OCI-LY3 (cell line): ENCODE measurements at regions not wholly inside any gene's neighbourhood (a gene's known extent, or its start where the extent isn't known, plus 50 kb on each side); places are given as distances from the start of the nearest gene placed in this dataset.

ENCODE experiments used
- H2AFZ ChIP-seq: fragments of 200-600, 300-600 bp; shearing (Covaris generic); 2 replicates; pipeline ENCODE4 v1.6.0; 2014; ENCODE audit warnings: antibody characterized with exemption, low read depth, low read length
- H3K27ac ChIP-seq: fragments of 200-600, 300-600 bp; sonication (generic); 2 replicates; pipeline ENCODE4 v1.5.1; 2014; ENCODE audit warnings: mild to moderate bottlenecking, low read length, moderate library complexity, mixed read lengths
- H3K27me3 ChIP-seq: fragments of 200-600, 300-600 bp; sonication (generic); 2 replicates; pipeline ENCODE4 v1.6.1; 2014; ENCODE audit warnings: low read depth, low read length, mixed read lengths
- H3K36me3 ChIP-seq: fragments of 200-600, 300-600 bp; sonication (generic); replicated peaks from 2 replicates; pipeline ENCODE3; 2014; ENCODE audit warnings: low read depth, low read length, mixed read lengths
- H3K4me1 ChIP-seq: fragments of 300-600, 200-600 bp; sonication (generic); 2 replicates; pipeline ENCODE4 v1.6.1; 2014; ENCODE audit warnings: low read length, mixed read lengths
- H3K4me2 ChIP-seq: fragments of 200-600, 300-600 bp; sonication (generic); 2 replicates; pipeline ENCODE4 v1.6.1; 2014; ENCODE audit warnings: low read length, mixed read lengths
- H3K4me3 ChIP-seq: fragments of 300-600, 200-600 bp; sonication (generic); 2 replicates; pipeline ENCODE4 v1.5.1; 2014; ENCODE audit warnings: antibody characterized with exemption, mild to moderate bottlenecking, low read length, moderate library complexity
- H3K79me2 ChIP-seq: fragments of 300-600, 200-600 bp; shearing (Covaris generic); 2 replicates; pipeline ENCODE4 v1.6.1; 2014; ENCODE audit warnings: mild to moderate bottlenecking, low read length, mixed read lengths
- H3K9ac ChIP-seq: fragments of 300-600, 200-600 bp; shearing (Covaris generic); 2 replicates; pipeline ENCODE4 v1.6.0; 2014; ENCODE audit warnings: mild to moderate bottlenecking, low read length, moderate library complexity
- H3K9me3 ChIP-seq: fragments of 200-600, 300-600 bp; shearing (Covaris generic); 2 replicates; pipeline ENCODE4 v1.6.1; 2014; ENCODE audit warnings: low read length, mixed read lengths; ENCODE audit not compliant: insufficient read depth
- H4K20me1 ChIP-seq: fragments of 200-600, 300-600 bp; sonication (generic); 2 replicates; pipeline ENCODE4 v1.6.1; 2016; ENCODE audit warnings: low read length, mixed read lengths; ENCODE audit not compliant: insufficient read depth
- EZH2phosphoT487 ChIP-seq: fragments of 200-600 bp; shearing (Covaris generic); IDR thresholded peaks from 2 replicates; pipeline ENCODE4 v1.6.1; 2018; ENCODE audit warnings: antibody characterized with exemption, mixed run types, low read depth
- TF ChIP-seq, protein P1 (sequence below): fragments of 200-600, 300-600 bp; sonication (generic); IDR thresholded peaks from 2 replicates; pipeline ENCODE4 v1.5.1; 2014; ENCODE audit warnings: antibody characterized with exemption, low read length, low read depth

DNA sequence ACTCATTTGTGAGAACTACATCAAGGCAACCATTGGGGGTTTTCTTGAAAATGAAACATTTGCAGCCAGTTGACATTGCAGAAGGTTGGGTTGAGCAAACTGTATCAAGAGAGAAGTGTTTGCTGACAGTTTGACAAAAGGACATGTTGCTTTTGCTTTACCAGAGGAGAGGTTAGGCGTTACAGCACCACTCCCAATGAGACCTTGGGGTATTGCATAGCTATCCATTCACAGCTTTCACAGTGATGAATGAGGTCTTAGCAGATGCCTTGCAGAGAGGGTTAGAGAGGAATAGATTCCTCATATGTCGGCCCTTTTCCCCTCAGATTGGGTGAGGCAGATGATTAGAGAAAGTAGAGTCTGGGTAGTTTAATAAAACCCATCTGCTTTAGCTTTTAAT is 988.9 kb upstream of the FLRT2 start:
- H3K36me3 ChIP-seq = no peaks in the 10 kb centered on the region
- H3K4me1 ChIP-seq = peaks cover 21% of the 10 kb centered on the region
- H3K27me3 ChIP-seq = no peaks in the 10 kb centered on the region
- H3K9me3 ChIP-seq = no peaks in the 10 kb centered on the region
- no peaks in the 10 kb centered on the region for H3K79me2 ChIP-seq
- TF ChIP-seq, protein P1, sequence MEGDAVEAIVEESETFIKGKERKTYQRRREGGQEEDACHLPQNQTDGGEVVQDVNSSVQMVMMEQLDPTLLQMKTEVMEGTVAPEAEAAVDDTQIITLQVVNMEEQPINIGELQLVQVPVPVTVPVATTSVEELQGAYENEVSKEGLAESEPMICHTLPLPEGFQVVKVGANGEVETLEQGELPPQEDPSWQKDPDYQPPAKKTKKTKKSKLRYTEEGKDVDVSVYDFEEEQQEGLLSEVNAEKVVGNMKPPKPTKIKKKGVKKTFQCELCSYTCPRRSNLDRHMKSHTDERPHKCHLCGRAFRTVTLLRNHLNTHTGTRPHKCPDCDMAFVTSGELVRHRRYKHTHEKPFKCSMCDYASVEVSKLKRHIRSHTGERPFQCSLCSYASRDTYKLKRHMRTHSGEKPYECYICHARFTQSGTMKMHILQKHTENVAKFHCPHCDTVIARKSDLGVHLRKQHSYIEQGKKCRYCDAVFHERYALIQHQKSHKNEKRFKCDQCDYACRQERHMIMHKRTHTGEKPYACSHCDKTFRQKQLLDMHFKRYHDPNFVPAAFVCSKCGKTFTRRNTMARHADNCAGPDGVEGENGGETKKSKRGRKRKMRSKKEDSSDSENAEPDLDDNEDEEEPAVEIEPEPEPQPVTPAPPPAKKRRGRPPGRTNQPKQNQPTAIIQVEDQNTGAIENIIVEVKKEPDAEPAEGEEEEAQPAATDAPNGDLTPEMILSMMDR = no peak
- no peak for TF ChIP-seq EZH2phosphoT487
- no peaks in the 10 kb centered on the region for H4K20me1 ChIP-seq
- H3K27ac ChIP-seq = no peak overlapping the region
- H2AFZ ChIP-seq = no peak overlapping the region
- no peak overlapping the region for H3K4me2 ChIP-seq
- H3K4me3 ChIP-seq = no peak overlapping the region
- no peak overlapping the region for H3K9ac ChIP-seq

DNA sequence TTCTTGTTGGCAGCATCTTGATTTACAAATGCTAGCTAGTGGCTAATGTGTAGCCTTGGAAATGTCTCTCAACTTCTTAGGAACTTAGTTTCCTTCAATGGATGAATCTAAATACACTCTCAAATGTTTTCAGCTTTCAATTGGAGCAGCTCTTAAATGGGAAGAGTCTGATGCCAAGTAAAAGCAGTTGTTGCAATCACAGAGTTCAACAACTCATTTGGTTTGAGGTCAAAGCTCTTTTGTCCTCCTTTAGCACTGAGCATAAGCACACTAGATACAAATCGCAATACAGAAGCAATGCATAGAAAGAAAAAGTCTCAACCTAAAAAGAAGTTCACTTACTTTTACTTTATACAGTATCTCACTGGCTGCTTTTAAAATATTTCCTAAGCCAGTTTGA is 986.1 kb upstream of the FLRT2 start:
- H3K27ac ChIP-seq = no peak overlapping the region
- no peaks in the 10 kb centered on the region for H3K9me3 ChIP-seq
- peak overlapping the region; percentile 18; the same call in 1 of the 2 replicates for H3K4me2 ChIP-seq
- H3K9ac ChIP-seq = no peak overlapping the region
- H3K4me1 ChIP-seq = peaks cover 15% of the 10 kb centered on the region
- H4K20me1 ChIP-seq = no peaks in the 10 kb centered on the region
- H3K27me3 ChIP-seq = no peaks in the 10 kb centered on the region
- 0 out of 2 replicates have a peak overlapping the region, but pooled peaks have one; percentile 6 for H3K4me3 ChIP-seq
- no peak for TF ChIP-seq EZH2phosphoT487
- TF ChIP-seq, protein P1 = no peak
- H2AFZ ChIP-seq = no peak overlapping the region
- no peaks in the 10 kb centered on the region for H3K79me2 ChIP-seq
- no peaks in the 10 kb centered on the region for H3K36me3 ChIP-seq

DNA sequence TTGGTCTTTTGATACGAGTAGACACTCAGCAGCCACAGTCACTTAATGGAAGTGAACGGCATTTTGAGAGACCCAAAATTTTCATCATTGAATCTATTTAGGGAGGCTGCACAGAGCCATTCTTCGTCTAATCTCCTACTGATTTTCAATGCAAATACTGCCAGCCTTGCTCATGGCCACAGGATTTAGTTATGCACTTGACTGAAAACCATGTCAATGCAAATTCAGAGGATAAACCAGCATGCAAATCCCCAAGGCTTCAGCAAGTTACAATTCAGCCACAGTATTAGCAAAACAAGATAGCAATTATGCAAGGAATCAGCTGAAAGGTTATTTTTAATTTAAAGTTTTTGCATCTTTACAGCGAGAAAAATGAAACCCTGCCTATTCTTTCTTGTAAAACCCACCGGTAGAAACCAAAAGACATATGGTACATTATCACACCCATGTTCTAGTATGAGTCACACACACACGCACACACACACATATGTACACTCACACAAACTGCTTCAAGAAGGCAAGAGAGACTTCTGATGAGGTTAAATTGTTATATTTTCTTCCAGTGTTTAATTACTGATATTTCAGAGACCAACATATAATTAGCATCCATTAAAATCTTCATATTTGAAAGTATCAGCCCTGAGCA is 985.3 kb upstream of the FLRT2 start:
- no peaks in the 10 kb centered on the region for H3K9me3 ChIP-seq
- no peak overlapping the region for H3K9ac ChIP-seq
- H3K4me2 ChIP-seq = peak overlapping the region; percentile 18
- H3K79me2 ChIP-seq = no peaks in the 10 kb centered on the region
- peak overlapping the region; percentile 11; the same call in 1 of the 2 replicates for H3K27ac ChIP-seq
- H3K27me3 ChIP-seq = no peaks in the 10 kb centered on the region
- TF ChIP-seq, protein P1 = no peak
- TF ChIP-seq EZH2phosphoT487 = no peak
- H3K4me1 ChIP-seq = peaks cover 15% of the 10 kb centered on the region
- H4K20me1 ChIP-seq = no peaks in the 10 kb centered on the region
- H3K36me3 ChIP-seq = no peaks in the 10 kb centered on the region
- H3K4me3 ChIP-seq = peak overlapping the region; percentile 6; the same call in 1 of the 2 replicates
- no peak overlapping the region for H2AFZ ChIP-seq

DNA sequence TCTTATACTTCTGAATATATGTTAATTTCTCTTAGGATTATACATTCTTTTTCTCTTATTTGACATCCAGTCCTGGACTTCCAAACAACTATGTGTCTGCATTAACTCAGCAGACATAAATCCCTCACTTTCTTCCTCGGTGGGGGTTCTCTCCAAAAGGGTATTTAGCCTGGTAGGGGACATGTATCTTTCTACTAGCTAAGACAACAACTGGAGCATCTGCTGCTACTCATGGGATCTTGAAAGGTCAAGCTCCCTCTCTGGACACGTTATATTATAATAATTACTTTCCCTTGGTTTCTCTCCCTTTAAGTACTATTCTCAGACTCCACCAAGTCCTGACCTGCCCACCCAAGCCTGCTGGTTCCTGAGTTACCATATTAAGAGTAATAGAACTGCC is 983.7 kb upstream of the FLRT2 start:
- H3K4me1 ChIP-seq = peaks cover 17% of the 10 kb centered on the region
- no peaks in the 10 kb centered on the region for H3K9me3 ChIP-seq
- no peak for TF ChIP-seq EZH2phosphoT487
- TF ChIP-seq, protein P1 = no peak
- H3K9ac ChIP-seq = no peak overlapping the region
- no peaks in the 10 kb centered on the region for H3K36me3 ChIP-seq
- no peaks in the 10 kb centered on the region for H3K79me2 ChIP-seq
- no peak overlapping the region for H2AFZ ChIP-seq
- no peak overlapping the region for H3K27ac ChIP-seq
- no peaks in the 10 kb centered on the region for H3K27me3 ChIP-seq
- no peaks in the 10 kb centered on the region for H4K20me1 ChIP-seq
- H3K4me3 ChIP-seq = no peak overlapping the region
- H3K4me2 ChIP-seq = no peak overlapping the region
